GM18517 (cell line): ENCODE measurements at regions not wholly inside any gene's neighbourhood (a gene's known extent, or its start where the extent isn't known, plus 50 kb on each side); places are given as distances from the start of the nearest gene placed in this dataset.
"Not testable (repeated sequence)": the region's sequence is repeated elsewhere in the genome, so short reads cannot be mapped to it uniquely, and the experiment has no call there.

Source experiments
- ATAC-seq: cut with Tn5 transposase; IDR thresholded peaks from one replicate; pipeline ENCODE4 v1.9.1; 2021; ENCODE audit warnings: mild to moderate bottlenecking, moderate library complexity; ENCODE audit not compliant: unreplicated experiment

- ATAC-seq: no peak
Observed at GRCh38 chr4:28443371-28443770, 1582.7 kb downstream of the STIM2 start.

GRCh38 chr4:28443801-28444412 lies 1583.3 kb downstream of the STIM2 start:
- no peak for ATAC-seq

GRCh38 chr4:28444886-28445496 lies 1584.3 kb downstream of the STIM2 start:
- no peak for ATAC-seq

GRCh38 chr4:28449085-28449484 lies 1588.4 kb downstream of the STIM2 start:
- no peak for ATAC-seq

DNA sequence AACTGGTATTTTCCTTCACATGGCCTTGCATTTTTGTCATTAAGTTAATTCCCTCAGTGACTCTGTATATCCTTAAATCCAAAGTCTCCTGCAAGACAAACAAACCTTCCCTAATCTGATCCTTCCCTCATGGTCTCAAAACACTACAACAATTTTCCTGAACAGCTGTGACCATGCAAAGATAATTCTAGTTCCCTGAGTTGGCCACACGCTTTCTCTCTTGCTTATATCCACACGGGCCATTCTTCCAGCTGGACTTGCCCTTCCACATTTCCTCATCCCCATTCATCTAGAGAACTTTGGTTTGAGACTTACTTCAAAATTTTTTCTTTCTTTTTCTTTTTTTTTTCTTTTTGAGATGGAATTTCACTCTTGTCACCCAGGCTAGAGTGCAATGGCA lies 1590.7 kb downstream of the STIM2 start:
- ATAC-seq: no peak

- no peak for ATAC-seq
Observed at GRCh38 chr4:28462766-28463700, 1602.4 kb downstream of the STIM2 start.

- no peak for ATAC-seq
Observed at GRCh38 chr4:28464823-28465222, 1604.2 kb downstream of the STIM2 start.

DNA sequence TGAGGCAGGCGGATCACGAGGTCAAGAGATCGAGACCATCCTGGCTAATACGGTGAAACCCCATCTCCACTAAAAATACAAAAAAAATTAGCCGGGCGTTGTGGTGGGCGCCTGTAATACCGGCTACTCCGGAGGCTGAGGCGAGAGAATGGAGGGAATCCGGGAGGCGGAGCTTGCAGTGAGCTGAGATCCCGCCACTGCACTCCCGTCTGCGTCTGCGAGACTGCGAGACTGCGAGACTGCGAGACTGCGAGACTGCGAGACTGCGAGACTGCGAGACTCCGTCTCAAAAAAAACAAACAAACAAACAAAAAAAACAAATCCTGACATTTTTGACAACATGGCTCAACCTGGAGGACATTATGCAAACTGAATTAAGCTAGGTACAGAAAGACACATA lies 1606.2 kb downstream of the STIM2 start:
- not testable (repeated sequence) for ATAC-seq

- ATAC-seq: no peak
Observed at GRCh38 chr4:28469387-28469786, 1608.7 kb downstream of the STIM2 start.

DNA sequence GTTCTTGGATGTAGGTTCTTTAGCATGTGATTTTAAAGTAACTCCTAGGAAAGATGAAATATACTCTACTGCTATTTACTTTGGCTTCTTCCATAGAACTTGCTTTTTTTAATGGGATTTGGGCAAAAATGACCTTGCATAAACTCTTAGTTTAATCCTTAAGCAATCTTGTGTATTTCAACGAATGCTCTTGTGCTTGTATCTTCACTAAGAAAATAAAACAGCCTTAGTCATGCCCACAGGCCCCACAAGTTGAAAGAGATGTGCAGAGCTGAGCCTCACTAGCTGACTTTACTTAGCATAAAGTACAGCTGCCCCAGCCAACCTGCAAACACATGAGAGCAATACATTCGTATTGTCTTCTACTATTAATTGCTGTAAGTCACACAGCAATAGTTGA lies 1609.2 kb downstream of the STIM2 start:
- no peak for ATAC-seq

DNA sequence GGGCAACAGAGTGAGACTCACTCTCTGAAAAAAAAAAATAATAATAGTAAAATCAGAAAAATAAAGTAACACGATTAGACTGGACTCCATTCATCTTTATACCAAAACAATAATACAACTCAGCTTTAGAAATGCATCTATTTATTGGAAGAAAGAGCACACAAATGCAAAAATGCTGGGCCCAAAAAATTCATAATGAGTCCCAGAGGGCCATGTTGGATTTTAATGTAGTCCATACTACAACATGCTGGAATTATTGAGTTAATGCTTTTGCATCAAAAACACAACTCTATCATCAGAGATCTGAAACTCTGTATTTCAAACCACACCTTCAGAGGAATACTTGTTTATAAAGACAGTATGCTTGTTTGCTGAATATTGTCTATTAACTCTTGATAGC lies 1614.7 kb downstream of the STIM2 start:
- no peak for ATAC-seq

DNA sequence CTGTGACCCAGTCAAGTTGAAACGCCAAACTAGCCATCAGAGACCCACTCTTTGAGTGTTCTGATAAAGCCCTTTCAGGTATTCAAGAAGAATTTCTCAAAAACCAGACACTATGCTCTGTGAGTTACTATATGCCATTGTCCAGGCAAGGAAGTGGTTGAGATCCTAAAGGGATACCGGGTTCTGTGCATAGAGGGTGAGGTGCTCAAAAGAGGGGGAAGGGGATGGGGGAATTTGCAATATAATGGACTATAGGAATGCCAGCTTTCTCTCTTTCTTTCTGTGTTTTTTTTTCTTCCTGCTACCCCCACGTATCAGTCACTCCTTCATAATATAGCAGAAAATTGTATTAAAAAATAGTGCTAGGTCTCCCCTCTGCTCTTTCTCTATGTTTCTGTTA lies 1619.0 kb downstream of the STIM2 start:
- ATAC-seq: no peak

DNA sequence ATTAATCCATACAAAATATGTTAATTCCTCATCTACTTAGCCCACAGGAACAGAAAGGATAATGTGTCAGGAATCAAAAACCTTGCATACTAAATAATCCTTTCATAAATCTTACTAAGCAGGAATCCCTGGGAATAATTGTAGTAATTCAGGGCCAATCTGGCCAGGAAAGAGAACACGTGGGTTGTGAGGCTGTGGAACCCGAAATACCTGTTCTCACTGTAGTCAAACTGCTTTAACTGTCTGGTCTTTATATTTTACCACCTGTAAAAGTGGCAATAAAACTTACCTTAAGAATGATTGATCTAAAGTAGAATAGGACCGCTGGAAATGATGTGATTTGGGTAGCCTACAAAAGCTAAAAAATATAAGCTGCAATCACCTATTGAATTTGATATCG lies 1620.9 kb downstream of the STIM2 start:
- no peak for ATAC-seq

GRCh38 chr4:28482580-28483270 lies 1622.1 kb downstream of the STIM2 start:
- no peak for ATAC-seq

GRCh38 chr4:28488021-28488420 lies 1627.4 kb downstream of the STIM2 start:
- no peak for ATAC-seq

DNA sequence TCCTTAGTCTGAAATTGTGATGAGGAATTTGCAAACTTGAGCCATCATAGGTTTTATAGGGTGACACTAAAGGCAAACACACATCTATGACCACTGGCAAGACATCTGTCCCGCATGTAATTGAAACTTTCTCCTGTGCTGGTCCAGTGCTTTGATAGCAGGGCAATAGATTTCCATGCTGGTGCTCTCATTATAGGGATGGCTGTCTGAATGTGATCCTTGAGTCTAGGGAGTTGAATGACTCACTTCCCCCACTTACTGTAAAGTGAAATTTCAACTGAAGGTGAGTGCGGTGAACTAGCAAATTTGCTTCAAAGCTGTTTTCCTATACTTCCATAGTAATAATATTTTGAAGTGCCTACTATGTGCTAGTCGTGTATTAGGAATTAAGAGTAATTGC lies 1630.0 kb downstream of the STIM2 start:
- no peak for ATAC-seq

DNA sequence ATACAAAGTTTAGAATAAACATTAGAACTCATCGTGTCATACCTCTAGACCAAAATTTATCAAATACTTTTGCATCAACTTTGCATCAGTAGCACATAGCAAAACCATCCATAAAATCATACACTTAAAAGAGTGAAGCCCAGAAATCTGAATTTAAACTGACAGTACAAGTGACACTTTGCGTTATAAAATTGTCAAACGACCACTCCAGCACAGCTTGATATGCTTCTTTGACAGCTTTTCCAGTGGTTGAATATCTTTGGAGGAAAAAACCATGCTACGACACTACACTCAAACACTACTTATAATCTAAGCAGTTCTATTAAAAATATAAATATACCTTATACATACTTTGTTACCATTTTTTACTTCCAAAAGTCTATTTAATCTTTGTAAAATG lies 1644.4 kb downstream of the STIM2 start:
- ATAC-seq: no peak

- no peak for ATAC-seq
Observed at GRCh38 chr4:28508636-28509035, 1648.0 kb downstream of the STIM2 start.

DNA sequence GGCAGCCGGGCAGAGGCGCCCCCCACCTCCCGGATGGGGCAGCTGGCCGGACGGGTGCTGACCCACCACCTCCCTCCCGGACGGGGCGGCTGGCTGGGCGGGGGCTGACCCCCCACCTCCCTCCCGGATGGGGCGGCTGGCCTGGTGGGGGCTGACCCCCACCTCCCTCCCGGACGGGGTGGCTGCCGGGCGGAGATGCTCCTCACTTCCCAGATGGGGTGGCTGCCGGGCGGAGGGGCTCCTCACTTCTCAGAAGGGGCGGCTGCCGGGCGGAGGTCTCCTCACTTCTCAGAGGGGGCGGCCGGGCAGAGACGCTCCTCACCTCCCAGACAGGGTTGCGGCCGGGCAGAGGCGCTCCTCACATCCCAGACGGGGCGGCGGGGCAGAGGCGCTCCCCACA lies 1654.1 kb downstream of the STIM2 start:
- ATAC-seq: not testable (repeated sequence)

- no peak for ATAC-seq
Observed at GRCh38 chr4:28518561-28519165, 1658.0 kb downstream of the STIM2 start.

DNA sequence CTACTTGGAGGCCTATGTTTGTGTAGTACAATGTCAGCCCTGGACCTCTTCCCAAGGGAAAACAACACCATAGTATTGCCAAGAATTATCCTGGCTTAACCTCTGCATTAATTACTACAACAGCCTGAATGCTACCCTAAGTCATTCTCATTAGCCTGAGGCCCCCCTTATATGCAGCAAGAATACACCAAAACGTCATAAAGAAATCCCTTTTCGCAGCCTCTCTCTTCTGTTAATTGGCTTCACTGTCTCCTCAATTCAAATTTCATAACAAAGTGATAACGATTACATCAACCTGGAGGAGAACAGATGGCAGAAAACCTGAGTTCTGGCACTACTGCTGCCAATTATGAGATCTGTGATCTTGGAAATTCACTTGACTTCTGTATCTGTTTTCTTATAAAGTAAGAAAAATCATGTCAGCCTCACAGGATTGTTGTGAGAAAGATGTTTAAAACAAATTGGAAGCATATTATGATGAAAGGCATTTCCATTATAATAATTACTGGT lies 1663.1 kb downstream of the STIM2 start:
- ATAC-seq: no peak
